Stomach smooth muscle (tissue), 2 donors: ENCODE measurements at regions not wholly inside any gene's neighbourhood (a gene's known extent, or its start where the extent isn't known, plus 50 kb on each side); places are given as distances from the start of the nearest gene placed in this dataset.

Source experiments
- H3K27ac ChIP-seq: one replicate; pipeline ENCODE4 v1.7.0; 2013; ENCODE audit warnings: mild to moderate bottlenecking, low read length, inconsistent platforms
- H3K27me3 ChIP-seq, 2 donors: one replicate each; pipeline ENCODE4 v1.7.0; 2013; ENCODE audit warnings: low read length in 2 of 2; ENCODE audit not compliant: insufficient read depth in 2 of 2, control insufficient read depth in 1 of 2
- H3K36me3 ChIP-seq, 2 donors: one replicate each; pipeline ENCODE4 v1.7.0; 2013; ENCODE audit warnings: low read length in 2 of 2; ENCODE audit not compliant: control insufficient read depth in 2 of 2, insufficient read depth in 2 of 2
- H3K4me1 ChIP-seq: one replicate; pipeline ENCODE4 v1.7.0; 2013; ENCODE audit warnings: low read length; ENCODE audit not compliant: control insufficient read depth, insufficient read depth
- H3K4me3 ChIP-seq, 2 donors: one replicate each; pipeline ENCODE4 v1.7.0; 2013; ENCODE audit warnings: low read length in 2 of 2
- H3K9ac ChIP-seq, 2 donors: one replicate each; pipeline ENCODE4 v1.7.0; 2013; ENCODE audit warnings: low read length in 2 of 2, mild to moderate bottlenecking in 1 of 2
- H3K9me3 ChIP-seq, 2 donors: one replicate each; pipeline ENCODE4 v1.7.0; 2013; ENCODE audit warnings: low read length in 2 of 2; ENCODE audit not compliant: control insufficient read depth in 2 of 2
- donor health status: healthy.
- donor health status: Pancreatic carcinoma.

DNA sequence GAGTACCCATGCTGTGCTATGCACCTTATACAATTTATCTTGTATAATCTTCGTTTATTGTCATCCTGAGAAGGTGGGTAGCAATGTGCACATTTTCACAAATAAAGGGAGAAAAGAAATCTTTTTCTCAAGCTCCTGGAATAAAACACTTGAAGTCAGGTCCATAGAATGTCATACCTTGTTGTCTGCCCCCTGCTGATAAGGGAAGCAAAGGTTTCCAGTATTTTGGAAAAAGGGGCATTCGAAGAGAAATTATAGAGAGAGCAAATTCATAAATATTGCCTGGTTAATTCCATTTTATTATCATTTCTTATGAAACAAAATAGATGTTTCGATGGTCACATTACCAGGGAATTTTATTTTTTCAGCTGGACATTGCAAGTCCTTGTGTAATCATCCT, 277.8 kb downstream of the RAP2B start:
- no peak overlapping the region for H3K9ac ChIP-seq
- no peaks in the 10 kb centered on the region for H3K27me3 ChIP-seq
- no peak overlapping the region for H3K27ac ChIP-seq
- no peaks in the 10 kb centered on the region for H3K4me1 ChIP-seq
- no peak overlapping the region for H3K4me3 ChIP-seq
- no peaks in the 10 kb centered on the region for H3K36me3 ChIP-seq
- no peaks in the 10 kb centered on the region for H3K9me3 ChIP-seq

- Histone ChIP-seq H3K4me3 (no peak overlapping the region), H3K9me3 (no peaks in the 10 kb centered on the region), H3K27me3 (no peaks in the 10 kb centered on the region), H3K9ac (no peak overlapping the region), H3K4me1 (no peaks in the 10 kb centered on the region), H3K36me3 (no peaks in the 10 kb centered on the region), H3K27ac (no peak overlapping the region)
Observed at GRCh38 chr3:153440311-153440710, 278.3 kb downstream of the RAP2B start.

- H3K36me3 ChIP-seq = no peaks in the 10 kb centered on the region
- H3K4me3 ChIP-seq = no peak overlapping the region
- no peaks in the 10 kb centered on the region for H3K27me3 ChIP-seq
- H3K9me3 ChIP-seq = no peaks in the 10 kb centered on the region
- no peak overlapping the region for H3K9ac ChIP-seq
- H3K4me1 ChIP-seq = no peaks in the 10 kb centered on the region
- no peak overlapping the region for H3K27ac ChIP-seq
Observed at GRCh38 chr3:153442386-153442785, 280.4 kb downstream of the RAP2B start.

- no peak overlapping the region for H3K27ac ChIP-seq
- H3K9ac ChIP-seq = no peak overlapping the region
- H3K4me3 ChIP-seq = no peak overlapping the region
- no peaks in the 10 kb centered on the region for H3K9me3 ChIP-seq
- H3K4me1 ChIP-seq = no peaks in the 10 kb centered on the region
- H3K27me3 ChIP-seq = no peaks in the 10 kb centered on the region
- no peaks in the 10 kb centered on the region for H3K36me3 ChIP-seq
Observed at GRCh38 chr3:153442799-153443487, 280.9 kb downstream of the RAP2B start.

- Histone ChIP-seq H3K27me3 (no peaks in the 10 kb centered on the region), H3K4me3 (no peak overlapping the region), H3K27ac (no peak overlapping the region), H3K36me3 (no peaks in the 10 kb centered on the region), H3K9ac (no peak overlapping the region), H3K4me1 (no peaks in the 10 kb centered on the region), H3K9me3 (no peaks in the 10 kb centered on the region)
Observed at GRCh38 chr3:153443961-153444360, 281.9 kb downstream of the RAP2B start.

- Histone ChIP-seq H3K4me1 (no peaks in the 10 kb centered on the region), H3K9ac (no peak overlapping the region), H3K27ac (no peak overlapping the region), H3K9me3 (no peaks in the 10 kb centered on the region), H3K36me3 (no peaks in the 10 kb centered on the region), H3K4me3 (no peak overlapping the region), H3K27me3 (no peaks in the 10 kb centered on the region)
Observed at GRCh38 chr3:153445817-153446216, 283.8 kb downstream of the RAP2B start.

DNA sequence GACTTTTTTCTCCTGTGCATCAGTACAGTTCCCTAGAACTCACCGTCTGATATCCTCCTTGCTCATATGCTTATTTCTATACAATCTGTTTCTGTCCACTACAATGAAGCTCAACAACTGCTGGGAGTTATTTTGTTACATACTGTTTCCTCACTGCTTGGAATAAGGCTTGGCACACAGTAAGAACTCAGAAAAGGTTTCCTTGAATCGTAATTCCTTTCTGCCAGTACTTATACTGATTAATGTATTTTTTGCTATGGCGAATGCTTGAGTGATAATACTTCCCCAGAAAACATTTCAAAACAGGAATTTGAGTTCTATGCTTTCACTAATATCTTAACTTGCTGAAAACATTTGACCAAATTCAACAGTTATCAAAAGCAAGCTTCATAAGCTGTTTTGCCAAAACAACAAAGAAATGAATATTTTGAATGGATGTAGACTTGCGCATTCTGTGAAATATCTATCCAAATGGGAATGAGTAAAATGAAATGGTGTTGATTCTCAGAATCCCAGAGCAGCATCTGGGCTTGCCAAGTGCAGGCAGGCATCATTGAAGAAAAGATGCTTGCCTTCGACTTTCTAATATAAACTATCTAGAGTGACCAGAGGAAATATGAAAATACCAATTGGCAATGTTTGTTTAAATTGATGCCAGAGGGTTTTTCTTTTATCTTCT, 286.3 kb downstream of the RAP2B start:
- no peaks in the 10 kb centered on the region for H3K4me1 ChIP-seq
- H3K36me3 ChIP-seq = no peaks in the 10 kb centered on the region
- H3K27me3 ChIP-seq = no peaks in the 10 kb centered on the region
- H3K9ac ChIP-seq = no peak overlapping the region
- H3K9me3 ChIP-seq = no peaks in the 10 kb centered on the region
- no peak overlapping the region for H3K27ac ChIP-seq
- H3K4me3 ChIP-seq = no peak overlapping the region

GRCh38 chr3:153456833-153457545, 295.0 kb downstream of the RAP2B start:
- no peak overlapping the region for H3K27ac ChIP-seq
- H3K36me3 ChIP-seq = no peaks in the 10 kb centered on the region
- no peak overlapping the region for H3K9ac ChIP-seq
- H3K9me3 ChIP-seq = no peaks in the 10 kb centered on the region
- no peaks in the 10 kb centered on the region for H3K27me3 ChIP-seq
- no peaks in the 10 kb centered on the region for H3K4me1 ChIP-seq
- H3K4me3 ChIP-seq = no peak overlapping the region

GRCh38 chr3:153458881-153459280, 296.9 kb downstream of the RAP2B start:
- Histone ChIP-seq H3K27me3 (no peaks in the 10 kb centered on the region), H3K4me1 (no peaks in the 10 kb centered on the region), H3K27ac (no peak overlapping the region), H3K36me3 (no peaks in the 10 kb centered on the region), H3K4me3 (no peak overlapping the region), H3K9ac (no peak overlapping the region), H3K9me3 (no peaks in the 10 kb centered on the region)

GRCh38 chr3:153462545-153462944, 300.5 kb downstream of the RAP2B start:
- no peaks in the 10 kb centered on the region for H3K4me1 ChIP-seq
- H3K27ac ChIP-seq = no peak overlapping the region
- no peak overlapping the region for H3K9ac ChIP-seq

GRCh38 chr3:153463895-153464294, 301.9 kb downstream of the RAP2B start:
- Histone ChIP-seq H3K27ac (no peak overlapping the region), H3K27me3 (no peaks in the 10 kb centered on the region), H3K4me1 (no peaks in the 10 kb centered on the region), H3K4me3 (no peak overlapping the region), H3K9ac (no peak overlapping the region), H3K36me3 (no peaks in the 10 kb centered on the region), H3K9me3 (no peaks in the 10 kb centered on the region)

More at GRCh38 chr3:153462545-153462944, 300.5 kb downstream of the RAP2B start:
- H3K9me3 ChIP-seq = no peaks in the 10 kb centered on the region
- H3K36me3 ChIP-seq = no peaks in the 10 kb centered on the region
- H3K27me3 ChIP-seq = no peaks in the 10 kb centered on the region
- no peak overlapping the region for H3K4me3 ChIP-seq
